22Rv1 (cell line): ENCODE measurements at regions not wholly inside any gene's neighbourhood (a gene's known extent, or its start where the extent isn't known, plus 50 kb on each side); places are given as distances from the start of the nearest gene placed in this dataset.

Experiments
- ZFX ChIP-seq: fragments of 450-650 bp; IDR thresholded peaks from 2 replicates; pipeline ENCODE4 v1.6.1; 2017; ENCODE audit warnings: antibody characterized with exemption, borderline replicate concordance
- TF ChIP-seq, protein P1 (sequence below): fragments of 450-650 bp; IDR thresholded peaks from 2 replicates; pipeline ENCODE4 v1.5.1; 2017; ENCODE audit warnings: mild to moderate bottlenecking

DNA sequence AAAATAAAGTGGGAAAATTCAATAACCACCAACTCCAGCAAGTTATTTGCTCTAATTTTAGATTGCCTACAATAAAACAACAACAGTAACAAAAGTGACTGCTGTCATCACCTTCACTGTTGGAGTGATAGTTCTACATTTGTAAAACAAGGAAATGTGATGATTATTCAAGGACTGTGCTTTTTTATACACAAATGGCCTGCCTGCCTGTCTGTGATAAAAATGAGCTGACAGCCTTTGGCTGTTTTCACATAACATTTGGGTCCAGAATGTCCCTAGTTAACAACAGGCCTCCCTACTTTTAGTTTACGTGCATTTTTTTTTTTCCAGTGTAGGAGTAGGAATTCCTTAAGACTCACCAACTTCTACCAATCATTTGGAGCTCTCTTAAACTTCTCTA lies 768.8 kb downstream of the PDCD6IP start:
- TF ChIP-seq, protein P1, sequence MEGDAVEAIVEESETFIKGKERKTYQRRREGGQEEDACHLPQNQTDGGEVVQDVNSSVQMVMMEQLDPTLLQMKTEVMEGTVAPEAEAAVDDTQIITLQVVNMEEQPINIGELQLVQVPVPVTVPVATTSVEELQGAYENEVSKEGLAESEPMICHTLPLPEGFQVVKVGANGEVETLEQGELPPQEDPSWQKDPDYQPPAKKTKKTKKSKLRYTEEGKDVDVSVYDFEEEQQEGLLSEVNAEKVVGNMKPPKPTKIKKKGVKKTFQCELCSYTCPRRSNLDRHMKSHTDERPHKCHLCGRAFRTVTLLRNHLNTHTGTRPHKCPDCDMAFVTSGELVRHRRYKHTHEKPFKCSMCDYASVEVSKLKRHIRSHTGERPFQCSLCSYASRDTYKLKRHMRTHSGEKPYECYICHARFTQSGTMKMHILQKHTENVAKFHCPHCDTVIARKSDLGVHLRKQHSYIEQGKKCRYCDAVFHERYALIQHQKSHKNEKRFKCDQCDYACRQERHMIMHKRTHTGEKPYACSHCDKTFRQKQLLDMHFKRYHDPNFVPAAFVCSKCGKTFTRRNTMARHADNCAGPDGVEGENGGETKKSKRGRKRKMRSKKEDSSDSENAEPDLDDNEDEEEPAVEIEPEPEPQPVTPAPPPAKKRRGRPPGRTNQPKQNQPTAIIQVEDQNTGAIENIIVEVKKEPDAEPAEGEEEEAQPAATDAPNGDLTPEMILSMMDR: no peak
- no peak for TF ChIP-seq ZFX
